ENCODE measurements at regions not wholly inside any gene's neighbourhood (a gene's known extent, or its start where the extent isn't known, plus 50 kb on each side); places are given as distances from the start of the nearest gene placed in this dataset.

DNA sequence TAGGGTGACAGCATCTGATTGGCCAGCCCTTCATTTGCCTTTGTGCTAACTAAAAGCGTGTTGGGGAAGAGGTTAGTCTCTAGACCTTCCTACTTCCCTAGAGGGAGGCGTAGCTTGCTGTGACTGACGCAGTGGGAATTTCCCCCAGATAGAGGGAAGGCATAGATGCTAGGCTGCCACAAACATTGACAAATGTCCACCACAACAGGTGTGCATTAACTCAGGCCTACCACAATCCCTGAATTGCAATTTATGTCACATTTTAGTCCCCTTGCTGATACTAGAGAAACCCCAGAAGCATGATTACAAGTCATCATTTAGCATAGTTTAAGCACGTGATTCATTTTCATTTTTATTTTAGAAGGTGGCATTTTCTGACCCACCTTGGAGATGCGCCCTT lies 76.3 kb upstream of the WSB1 start:
- DNase-seq = peak; percentile 28 to 81

DNA sequence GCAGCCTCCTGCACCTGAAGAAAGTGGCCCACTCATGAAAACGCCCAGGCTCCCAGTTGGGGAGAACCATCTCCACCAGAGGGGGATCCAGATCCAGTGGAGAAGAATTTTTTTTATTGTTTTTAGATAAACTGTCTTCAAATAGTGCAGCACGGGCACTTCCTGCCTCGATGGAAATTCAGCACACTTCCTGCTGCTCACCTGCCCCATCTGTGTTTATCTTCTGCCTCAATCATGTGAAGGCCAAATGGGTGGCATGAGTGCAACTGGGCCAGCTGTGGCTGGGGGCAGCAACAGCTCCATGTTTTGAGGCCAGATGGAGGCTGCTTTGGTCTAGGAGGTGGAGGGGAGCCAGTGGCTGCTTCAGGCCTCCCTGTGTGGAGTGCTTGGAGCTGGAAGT lies 75.9 kb upstream of the WSB1 start:
- no peak for DNase-seq

DNA sequence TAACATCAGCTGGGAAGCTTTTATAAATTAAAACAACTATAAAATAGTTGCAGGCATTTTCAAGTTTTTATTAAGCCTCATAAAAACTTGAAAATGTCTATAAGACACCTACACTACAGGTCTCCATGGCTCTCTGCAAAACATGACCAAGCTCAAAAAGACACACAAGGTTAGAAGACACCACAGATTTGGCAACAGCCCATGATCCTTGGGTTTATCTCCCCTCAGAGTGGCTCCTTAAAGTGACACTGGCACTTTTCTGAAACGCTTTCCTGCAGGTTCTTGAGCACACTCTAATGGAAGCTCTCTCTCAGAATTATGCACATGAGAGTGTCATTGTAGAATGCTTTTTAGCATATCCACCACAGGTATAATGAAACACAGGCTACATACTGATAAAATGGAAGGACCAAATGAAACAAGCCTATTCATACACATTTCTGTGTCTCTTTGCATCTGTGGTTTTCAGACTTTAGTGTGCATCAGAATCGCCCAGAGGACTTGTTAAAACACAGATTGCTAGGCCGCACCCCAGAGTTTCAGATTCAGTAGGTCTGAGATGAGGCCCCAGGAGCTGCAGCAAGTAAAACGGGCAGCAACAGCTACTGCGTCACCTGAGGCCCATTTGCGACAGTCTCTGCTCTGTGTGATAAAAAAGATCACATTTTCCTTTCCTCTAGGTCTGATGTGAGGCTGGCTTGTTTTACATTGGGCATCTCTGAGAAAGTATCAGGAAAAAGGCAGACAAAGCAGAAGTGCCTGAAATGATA lies 75.0 kb upstream of the WSB1 start:
- no peak for DNase-seq

DNA sequence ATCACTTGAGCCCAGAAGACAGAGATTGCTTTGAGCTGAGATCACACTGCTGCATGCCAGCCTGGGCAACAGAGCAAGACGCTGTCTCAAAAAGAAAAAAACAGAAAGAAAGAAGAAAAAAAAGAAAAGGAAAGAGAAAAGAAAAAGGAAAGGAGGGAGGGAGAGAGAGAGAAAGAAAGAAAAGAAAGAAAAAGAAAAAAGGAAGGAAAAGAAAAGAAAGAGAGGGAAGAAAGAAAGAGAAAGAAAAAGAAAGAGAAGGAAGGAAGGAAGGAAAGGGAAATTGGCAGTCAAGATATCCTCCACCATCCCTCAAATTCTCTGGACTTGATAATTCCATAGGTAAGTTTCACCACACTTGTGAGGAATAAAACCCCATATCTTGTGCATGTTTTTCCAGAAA lies 71.4 kb upstream of the WSB1 start:
- DNase-seq = no peak

DNA sequence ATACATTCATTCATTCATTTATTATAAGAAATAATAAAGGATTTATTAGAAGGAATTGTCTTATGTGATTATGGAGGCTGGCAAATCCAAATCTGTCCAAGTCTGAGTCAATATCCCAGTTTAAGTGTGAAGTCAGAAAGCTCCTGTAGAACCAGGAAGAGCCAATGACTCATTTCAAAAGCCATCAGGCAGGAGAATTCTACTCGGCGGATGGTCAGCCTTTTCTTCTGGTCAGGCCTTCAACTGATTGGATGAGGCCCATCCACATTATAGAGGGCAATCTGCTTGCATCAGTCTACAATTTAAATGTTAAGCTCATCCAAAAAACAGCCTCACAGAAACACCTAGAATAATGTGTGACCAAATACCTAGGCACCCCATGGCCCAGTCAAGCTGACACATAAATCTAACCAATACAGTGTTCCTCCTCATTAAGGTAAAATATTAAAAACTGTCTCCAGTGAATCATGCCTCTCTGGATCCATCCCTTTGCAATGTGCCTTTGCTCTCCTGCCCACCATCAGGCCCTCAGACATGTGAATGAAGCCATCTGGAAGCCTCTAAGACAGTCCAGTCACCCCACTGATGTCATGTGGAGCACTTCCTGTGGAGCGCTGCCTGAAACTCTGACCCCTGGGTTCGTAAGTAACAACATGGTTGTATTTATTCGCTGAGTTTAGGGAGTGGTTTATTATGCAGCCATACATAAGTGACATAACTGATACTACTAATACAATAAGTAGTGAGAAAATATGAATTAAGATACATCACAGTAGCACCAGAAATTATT lies 69.2 kb upstream of the WSB1 start:
- DNase-seq = no peak

DNA sequence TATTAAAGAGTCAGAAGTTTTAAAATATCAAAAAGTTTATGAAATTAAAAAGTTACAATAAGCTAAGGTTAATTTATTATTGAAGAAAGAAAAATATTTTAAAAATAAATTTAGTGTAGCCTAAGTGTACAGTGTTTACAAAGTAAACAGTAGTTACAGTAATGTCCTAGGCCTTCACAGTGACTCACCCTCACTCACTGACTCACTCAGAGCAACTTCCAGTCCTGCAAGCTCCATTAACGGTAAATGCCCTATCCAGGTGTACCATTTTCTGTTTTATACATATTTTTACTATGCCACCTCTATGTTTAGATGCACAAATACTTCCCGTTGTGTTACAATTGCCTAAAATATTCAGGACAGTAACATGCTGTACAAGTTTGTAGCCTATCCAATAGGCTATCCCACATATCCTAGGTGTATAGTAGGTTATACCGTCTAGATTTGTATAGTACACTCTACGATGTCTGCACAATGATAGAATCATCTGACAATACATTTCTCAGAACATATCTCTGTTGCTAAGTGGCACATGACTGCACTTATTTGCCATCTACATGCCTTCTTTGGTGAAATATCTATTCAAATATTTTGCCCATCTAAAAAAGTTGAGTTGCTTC lies 67.2 kb upstream of the WSB1 start:
- no peak for DNase-seq

DNA sequence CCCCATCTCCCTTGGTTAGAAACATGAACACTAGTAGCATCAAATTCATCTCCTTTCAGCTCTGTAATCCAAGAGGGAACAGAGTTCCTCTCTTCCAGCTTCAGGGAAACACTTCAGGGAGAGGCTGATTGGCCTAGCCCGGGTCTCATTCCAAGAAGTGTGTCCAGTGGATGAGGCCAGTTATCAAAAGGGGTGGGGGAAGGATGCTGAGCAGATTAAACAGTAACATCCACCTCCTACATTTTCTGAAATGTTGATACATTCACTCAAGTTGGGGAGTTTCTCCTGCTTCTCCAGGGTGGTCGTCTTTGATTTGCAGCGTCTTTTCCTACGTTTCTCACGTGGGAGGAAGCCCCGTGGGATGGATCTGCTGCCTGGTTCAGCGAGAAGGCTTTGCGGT lies 62.9 kb upstream of the WSB1 start:
- no peak for DNase-seq

DNA sequence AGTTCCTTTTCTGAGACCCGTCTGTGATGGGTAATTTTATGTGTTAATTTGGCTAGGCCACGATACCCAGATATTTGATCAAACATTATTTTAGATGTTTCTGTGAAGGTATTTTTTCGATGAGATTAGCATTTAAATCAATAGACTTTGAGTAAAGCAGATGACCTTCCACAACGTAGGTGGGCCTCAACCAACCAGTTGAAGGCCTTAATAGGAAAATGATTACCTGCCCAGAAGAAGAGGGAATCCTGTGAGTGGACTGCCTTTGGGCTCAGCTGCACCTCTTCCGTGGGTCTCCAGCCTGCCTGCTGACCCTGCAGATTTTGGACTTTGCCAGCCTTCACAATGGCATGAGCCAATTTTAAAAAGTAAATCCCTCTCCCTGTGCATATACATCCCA lies 61.6 kb upstream of the WSB1 start:
- DNase-seq = no peak

DNA sequence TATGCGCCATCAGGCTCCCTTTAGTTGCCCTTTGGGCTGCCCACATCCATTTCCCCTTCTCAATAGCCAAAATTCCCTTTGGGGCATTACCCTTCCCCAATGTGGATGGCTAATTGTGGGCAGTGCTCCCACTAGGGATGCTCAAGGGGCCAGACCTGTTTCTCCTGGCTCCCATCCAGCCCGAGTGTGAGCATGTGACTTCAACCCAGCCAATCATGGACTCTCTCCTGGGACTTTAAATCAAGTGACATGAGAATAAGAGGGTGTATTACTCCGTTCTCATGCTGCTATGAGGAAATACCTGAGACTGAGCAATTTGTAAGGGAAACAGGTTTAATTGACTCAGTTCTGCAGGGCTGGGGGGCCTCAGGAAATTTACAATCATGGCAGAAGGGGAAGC lies 60.9 kb upstream of the WSB1 start:
- no peak for DNase-seq

DNA sequence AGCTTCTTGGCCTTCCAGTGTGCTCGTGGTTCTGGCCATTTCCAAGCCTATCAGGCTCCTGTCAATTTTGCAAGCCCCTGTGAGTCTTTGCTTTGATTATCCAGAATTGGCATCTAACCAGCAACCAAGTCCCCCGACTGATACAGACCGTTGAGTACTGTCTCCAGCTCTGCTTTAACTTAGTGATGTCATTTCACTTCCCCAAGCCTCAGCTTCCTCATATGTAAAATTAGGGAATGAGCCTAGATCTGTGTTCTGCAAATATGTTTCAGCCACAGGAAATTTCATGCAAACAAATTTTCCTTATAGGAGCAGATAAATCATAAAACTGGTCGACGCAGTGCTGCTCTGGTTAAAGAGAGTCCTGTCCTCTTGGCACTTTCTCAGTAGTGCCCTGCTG lies 60.1 kb upstream of the WSB1 start:
- no peak for DNase-seq

DNA sequence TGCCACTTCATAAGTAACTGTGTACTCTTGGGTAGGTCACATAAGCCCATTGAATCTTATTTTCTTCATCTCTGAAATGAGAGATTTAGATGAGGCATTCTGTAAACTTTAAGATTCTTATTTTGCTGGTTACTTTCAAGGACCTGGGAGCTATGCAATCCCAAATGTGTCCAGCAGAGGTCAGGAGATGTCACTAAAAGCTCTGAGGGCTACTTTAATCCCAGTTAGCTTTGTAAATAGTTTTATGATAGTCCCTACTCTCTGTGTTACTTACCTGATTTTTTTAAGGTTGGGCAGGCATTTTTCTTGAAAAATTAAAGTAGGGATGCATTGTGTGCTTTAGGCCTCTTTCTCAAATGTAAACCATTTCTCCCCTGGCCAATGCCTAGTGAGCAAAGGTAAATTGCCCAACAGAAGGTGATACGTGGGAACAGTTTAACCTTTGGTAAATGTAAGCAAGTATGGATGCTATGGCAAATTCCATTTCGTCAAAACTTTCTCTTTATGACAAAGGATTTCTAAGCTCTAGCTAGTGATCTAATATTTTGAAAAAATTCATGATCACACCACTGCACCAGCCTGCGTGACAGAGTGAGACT lies 57.1 kb upstream of the WSB1 start:
- DNase-seq = peak; percentile 70 to 78

DNA sequence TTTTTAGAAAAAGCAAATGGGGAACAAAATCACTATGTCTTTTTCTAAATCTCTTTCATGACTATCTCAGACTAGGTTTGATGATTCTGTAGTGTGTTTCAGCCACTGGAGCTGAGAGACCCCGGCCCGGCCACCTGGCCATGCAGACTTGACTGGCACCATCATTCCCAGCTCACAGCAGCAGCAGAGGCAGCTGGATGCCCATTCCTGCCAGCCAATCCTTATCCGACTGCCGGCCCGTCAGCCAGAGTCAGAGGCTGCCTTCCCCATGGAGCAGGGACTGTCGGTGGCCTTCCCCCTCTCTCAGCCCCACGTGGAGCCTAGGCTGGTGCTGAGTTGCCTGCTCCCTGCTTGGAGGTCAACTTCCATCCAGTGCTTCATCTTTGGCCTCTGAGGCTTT lies 56.0 kb upstream of the WSB1 start:
- no peak for DNase-seq

DNA sequence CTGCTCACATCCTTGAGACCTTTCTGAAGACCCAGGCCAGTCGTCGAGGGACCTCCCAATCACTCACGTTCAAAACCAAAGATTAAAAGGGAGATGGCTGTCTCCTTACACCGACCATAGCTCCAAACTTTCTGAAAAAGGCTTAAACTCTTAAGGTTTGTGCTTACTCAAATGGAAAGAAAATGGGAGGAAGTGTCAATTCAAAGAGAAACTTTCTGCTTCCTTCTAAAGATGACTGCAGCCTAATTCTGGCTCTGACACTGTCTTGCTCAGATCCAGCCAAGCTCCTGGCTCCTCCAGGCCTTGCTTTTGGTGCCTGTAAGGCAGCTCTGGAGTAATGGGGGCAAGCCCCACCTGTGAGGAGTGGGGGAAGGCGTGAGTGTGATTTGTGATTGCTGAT lies 54.9 kb upstream of the WSB1 start:
- no peak for DNase-seq

DNA sequence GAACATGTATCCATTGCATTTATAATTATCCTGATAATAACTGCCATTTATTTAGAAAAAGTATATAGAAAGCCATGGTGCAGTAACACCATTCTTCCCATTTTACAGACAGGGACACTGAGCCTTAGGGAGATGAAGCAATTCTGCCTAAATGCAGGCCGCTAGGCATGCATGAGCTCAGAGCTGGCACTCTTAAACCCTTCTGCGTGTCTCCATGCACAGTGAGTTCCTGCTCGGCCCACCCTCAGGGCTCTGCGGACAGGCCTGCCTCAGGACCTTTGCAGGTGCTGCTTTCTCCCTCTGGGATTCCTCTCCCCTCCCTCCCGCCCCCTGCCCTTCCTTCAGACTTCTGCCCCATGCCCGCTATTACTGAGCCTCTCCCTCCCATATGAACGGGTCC lies 54.3 kb upstream of the WSB1 start:
- DNase-seq = no peak

DNA sequence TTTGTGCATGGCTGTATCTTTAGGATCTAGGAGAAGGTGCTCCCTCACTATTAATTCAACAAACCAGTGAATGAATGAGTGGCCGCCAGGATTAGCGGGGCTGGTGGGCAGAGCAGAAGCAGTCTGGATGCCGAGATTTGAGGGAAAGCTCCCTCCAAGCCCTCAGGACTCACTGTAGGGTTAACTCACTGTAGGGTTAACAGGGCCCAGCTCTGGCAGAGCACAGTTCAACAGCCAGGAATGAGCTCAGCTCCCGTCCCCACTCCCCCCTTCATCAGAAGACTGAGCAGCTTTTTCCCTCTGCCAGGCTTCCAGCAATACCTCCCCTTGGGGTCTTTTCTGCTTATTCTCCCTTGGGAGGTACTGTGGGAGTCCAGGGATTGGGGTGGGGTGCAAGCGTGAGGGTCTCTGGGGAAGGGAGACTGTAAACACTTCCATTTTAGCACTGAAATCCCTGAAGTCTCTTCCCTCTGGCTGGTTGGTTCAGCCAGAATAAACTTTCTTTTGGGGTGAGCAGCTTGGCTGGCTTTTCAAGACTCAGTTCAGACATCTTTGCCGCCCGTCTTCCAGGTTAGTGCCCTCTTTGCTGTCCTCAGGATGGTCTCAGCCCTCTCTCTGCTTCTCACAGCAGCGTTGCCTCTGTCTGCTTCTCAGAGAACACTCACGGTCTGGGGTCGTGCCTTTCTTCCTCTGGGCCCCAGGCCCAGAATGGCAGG lies 53.7 kb upstream of the WSB1 start:
- DNase-seq = no peak

DNA sequence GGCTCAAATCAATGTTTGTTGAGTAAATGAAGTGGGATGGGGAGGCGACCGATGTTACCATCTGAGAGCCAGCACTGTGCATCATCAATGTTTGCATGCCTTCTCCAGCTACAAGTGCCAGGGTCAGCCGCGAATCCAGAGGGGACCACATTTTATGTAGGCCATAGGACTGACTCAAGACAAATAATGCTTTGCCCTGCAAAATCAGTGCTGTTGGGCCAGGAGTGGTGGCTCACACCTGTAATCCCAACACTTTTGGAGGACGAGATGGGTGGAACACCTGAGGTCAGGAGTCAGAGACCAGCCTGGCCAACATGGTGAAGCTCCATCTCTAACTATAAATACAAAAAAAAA lies 53.1 kb upstream of the WSB1 start:
- no peak for DNase-seq

DNA sequence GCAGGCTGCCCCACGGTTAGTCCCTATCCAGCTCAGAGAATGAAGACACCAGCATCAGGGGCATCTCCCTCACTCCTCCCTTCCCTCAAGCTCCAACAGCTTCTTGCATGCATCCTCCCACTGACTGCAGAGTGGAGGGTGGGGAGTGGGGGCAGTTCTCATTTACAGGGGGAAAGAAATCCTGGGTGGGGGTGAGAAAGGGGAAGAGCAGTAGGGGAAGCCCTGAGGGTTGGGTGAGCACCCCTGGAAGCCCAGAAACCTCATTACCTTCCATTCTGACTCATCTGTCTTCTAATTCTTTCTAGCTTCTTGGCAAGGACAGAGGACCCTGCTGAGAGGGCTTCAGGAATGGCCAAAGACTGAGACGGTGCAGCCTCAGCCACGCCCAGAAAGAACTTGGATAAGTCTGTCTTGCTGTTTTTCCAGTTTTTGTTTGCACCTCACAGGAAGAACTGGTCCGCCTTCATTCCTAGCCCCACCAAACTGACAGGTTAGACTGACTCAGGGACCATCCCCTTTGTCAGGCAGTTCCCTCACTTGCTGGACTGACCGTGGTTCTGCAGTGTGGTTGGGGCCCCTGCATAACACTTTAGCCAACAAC lies 52.5 kb upstream of the WSB1 start:
- DNase-seq = no peak

DNA sequence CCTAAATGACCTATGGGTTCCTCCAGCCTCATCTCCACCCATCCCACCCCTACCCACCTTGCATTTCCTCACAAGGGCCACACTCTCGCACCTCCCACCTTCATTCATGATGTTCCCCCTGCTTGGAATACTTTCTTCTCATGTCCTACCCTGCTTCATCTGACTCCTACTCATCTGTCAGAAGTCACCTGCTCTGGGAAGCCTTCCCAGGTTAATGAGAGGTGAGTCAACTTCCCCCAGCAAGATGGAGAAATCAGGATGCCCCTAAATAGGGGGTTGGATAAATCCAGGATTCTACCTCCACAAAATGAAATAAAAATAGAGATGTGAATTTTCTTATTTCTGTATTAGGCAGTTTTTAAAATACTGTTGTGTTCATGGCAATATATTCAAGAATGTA lies 51.0 kb upstream of the WSB1 start:
- DNase-seq = no peak

DNA sequence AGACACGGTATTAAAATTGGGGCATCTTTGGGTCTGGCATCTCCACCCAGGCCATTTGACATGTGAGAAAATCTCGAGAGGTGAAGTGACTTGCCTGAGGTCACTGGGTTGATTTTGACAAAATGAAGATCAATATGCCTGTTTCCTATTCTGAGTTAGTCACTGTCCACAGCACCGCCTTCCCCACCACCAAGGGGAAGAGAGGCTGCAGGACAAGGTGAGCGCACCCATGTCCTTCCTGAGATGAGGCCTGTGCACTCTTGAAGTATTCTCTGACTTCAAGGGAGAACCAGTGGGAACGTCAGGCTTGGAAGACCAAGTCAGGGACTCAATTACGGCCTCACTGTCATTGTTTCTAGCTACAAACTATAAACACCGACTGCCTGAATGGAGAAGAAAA lies 49.9 kb upstream of the WSB1 start:
- DNase-seq = peak in 1 of 2 donors; percentile 25
